Mucosa of stomach (tissue), 1 donor: ENCODE measurements at regions not wholly inside any gene's neighbourhood (a gene's known extent, or its start where the extent isn't known, plus 50 kb on each side); places are given as distances from the start of the nearest gene placed in this dataset.

ENCODE experiments used
- H3K27me3 ChIP-seq: one replicate; pipeline ENCODE4 v1.7.0; 2013; ENCODE audit warnings: mild to moderate bottlenecking, low read length; ENCODE audit not compliant: control insufficient read depth, insufficient read depth
- H3K36me3 ChIP-seq: one replicate; pipeline ENCODE4 v1.7.0; 2013; ENCODE audit warnings: low read length; ENCODE audit not compliant: control insufficient read depth, insufficient read depth
- H3K4me1 ChIP-seq: one replicate; pipeline ENCODE4 v1.7.0; 2013; ENCODE audit warnings: mild to moderate bottlenecking, low read length; ENCODE audit not compliant: control insufficient read depth, insufficient read depth
- H3K4me3 ChIP-seq: one replicate; pipeline ENCODE4 v1.7.0; 2013; ENCODE audit warnings: low read length
- H3K9ac ChIP-seq: one replicate; pipeline ENCODE4 v1.7.0; 2013; ENCODE audit warnings: mild to moderate bottlenecking, low read length, moderate library complexity
- H3K9me3 ChIP-seq: one replicate; pipeline ENCODE4 v1.7.0; 2013; ENCODE audit warnings: mild to moderate bottlenecking, low read length, moderate library complexity; ENCODE audit not compliant: control insufficient read depth
- donor health status: Pancreatic carcinoma.

- Histone ChIP-seq H3K27me3 (no peaks in the 10 kb centered on the region), H3K36me3 (no peaks in the 10 kb centered on the region), H3K4me3 (no peak overlapping the region), H3K4me1 (peaks cover 7% of the 10 kb centered on the region), H3K9ac (no peak overlapping the region), H3K9me3 (no peaks in the 10 kb centered on the region)
These were observed 524.2 kb upstream of the TCF4 start for GRCh38 chr18:56112013-56112749.

DNA sequence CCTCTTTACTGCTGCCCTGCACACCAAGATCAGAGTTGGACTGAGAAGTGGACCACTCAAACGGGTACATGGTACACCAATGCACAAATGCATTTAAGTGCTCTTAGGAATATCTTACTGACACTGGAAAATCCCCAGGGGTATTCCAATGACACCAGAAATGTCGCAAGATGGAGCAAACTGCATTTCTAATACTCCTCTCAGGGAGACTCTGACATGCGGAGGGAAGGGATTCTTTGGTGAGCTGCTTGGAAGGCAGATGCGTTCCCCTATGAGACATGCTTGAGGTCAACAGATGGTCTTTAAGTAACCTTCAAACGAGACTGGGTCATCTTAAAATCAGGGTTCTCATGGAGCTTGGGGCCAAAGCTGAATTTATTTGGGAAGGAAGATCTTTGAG, 521.8 kb upstream of the TCF4 start:
- Histone ChIP-seq H3K9me3 (no peaks in the 10 kb centered on the region), H3K4me1 (no peaks in the 10 kb centered on the region), H3K9ac (no peak overlapping the region), H3K36me3 (no peaks in the 10 kb centered on the region), H3K27me3 (no peaks in the 10 kb centered on the region), H3K4me3 (no peak overlapping the region)

GRCh38 chr18:56108478-56109367, 520.7 kb upstream of the TCF4 start:
- H3K36me3 ChIP-seq: no peaks in the 10 kb centered on the region
- no peaks in the 10 kb centered on the region for H3K9me3 ChIP-seq
- no peaks in the 10 kb centered on the region for H3K4me1 ChIP-seq
- H3K27me3 ChIP-seq: no peaks in the 10 kb centered on the region
- H3K9ac ChIP-seq: no peak overlapping the region
- no peak overlapping the region for H3K4me3 ChIP-seq

DNA sequence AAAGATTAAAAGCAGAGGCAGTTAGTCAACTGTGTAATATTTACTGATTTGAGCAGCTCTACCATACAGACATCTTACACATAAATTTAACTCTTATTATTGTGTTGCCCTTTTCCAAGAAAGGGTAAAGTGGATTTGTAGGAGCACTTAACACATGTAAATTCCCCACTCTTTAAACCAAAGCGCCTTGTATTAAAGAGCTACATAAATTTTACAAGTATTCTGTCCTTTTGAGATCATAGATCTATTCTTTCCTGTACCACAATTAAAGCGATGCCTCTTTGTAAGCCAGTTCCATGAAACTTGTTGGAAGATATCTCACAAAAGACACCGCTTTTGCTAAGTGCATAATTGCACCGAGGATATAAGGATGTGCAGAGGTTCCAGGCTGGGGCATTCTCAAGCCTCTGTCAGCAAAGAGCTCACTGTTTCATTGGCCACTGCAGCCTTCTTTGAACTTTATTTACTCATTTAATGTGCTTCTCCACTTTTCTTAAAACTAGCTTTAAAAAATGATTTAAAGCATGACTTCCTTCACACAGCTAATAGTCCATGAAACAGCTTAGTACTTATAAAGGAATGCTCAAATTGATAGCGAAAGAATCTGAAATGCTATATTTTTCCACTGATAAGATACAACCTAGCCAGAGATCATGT, 520.0 kb upstream of the TCF4 start:
- no peaks in the 10 kb centered on the region for H3K27me3 ChIP-seq
- H3K4me1 ChIP-seq: no peaks in the 10 kb centered on the region
- no peaks in the 10 kb centered on the region for H3K9me3 ChIP-seq
- no peak overlapping the region for H3K4me3 ChIP-seq
- H3K9ac ChIP-seq: no peak overlapping the region
- H3K36me3 ChIP-seq: no peaks in the 10 kb centered on the region

DNA sequence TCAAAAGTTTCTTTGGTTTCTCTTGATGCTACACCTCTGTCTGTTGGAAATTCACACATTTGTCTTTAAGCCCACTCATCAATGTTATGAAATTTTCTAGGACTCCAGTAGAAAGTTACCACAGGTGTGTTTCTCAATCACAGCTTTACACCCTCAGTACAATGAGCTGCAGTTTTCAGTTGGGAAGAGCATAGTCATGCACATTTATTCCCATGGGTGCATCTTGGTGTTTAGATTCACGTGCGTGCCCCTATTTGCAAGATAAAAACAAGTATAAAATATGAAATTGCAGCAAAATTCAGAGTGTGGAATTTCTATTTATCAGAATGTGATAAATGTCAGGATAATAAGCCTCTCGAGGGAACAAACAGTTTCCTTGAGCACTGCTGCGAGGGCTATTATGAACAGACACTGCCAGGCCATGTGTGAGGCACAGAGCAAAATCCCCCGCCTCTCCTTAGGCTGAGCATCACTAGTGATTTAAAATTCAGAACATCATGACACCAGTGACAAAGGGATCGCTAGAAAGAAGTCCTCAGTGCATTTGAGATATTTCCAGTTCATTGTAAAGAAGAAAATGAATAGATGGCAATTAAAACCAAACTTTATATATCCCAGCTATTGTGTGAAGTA, 512.2 kb upstream of the TCF4 start:
- Histone ChIP-seq H3K9ac (no peak overlapping the region), H3K9me3 (no peaks in the 10 kb centered on the region), H3K4me3 (no peak overlapping the region), H3K4me1 (no peaks in the 10 kb centered on the region), H3K36me3 (no peaks in the 10 kb centered on the region), H3K27me3 (no peaks in the 10 kb centered on the region)

GRCh38 chr18:56097621-56098020, 509.6 kb upstream of the TCF4 start:
- H3K36me3 ChIP-seq: no peaks in the 10 kb centered on the region
- H3K4me1 ChIP-seq: no peaks in the 10 kb centered on the region
- H3K9ac ChIP-seq: no peak overlapping the region
- H3K9me3 ChIP-seq: no peaks in the 10 kb centered on the region
- no peak overlapping the region for H3K4me3 ChIP-seq
- H3K27me3 ChIP-seq: no peaks in the 10 kb centered on the region

GRCh38 chr18:56096861-56097260, 508.9 kb upstream of the TCF4 start:
- Histone ChIP-seq H3K4me1 (no peaks in the 10 kb centered on the region), H3K36me3 (no peaks in the 10 kb centered on the region), H3K9me3 (no peaks in the 10 kb centered on the region), H3K4me3 (no peak overlapping the region), H3K27me3 (no peaks in the 10 kb centered on the region), H3K9ac (no peak overlapping the region)

DNA sequence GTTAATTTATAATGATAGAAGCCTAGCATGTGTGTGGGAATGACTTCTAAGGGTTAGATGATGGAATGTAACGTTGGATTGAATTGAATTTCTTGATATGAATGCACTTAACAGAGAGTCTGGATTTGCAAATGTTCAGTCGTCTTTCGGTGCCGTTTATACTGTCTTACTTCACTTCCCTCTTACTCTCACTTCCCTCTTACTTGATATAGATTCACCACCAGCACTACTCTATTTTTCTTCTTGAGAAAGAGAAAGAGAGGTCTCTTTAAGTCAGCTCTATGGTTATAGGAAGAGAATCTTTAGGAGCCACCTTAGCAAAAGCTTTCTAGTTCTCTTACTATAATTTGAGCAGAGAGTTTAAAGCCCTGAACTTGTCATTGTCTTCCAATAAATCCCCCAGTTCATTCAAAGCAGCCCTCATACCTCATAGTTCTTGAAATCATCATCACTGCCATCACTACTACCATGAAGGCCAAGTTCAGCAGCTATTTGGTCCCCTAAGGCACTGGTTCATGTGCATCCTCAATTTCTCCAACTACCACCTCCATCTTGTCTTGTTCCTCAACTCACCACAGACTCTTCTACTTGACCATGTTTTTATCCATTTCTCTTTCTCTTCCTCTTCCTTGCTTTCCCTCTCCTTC, 501.7 kb upstream of the TCF4 start:
- no peaks in the 10 kb centered on the region for H3K27me3 ChIP-seq
- H3K9ac ChIP-seq: no peak overlapping the region
- H3K4me1 ChIP-seq: no peaks in the 10 kb centered on the region
- H3K4me3 ChIP-seq: no peak overlapping the region
- H3K9me3 ChIP-seq: no peaks in the 10 kb centered on the region
- H3K36me3 ChIP-seq: no peaks in the 10 kb centered on the region

GRCh38 chr18:56086786-56087185, 498.8 kb upstream of the TCF4 start:
- no peaks in the 10 kb centered on the region for H3K4me1 ChIP-seq
- no peaks in the 10 kb centered on the region for H3K27me3 ChIP-seq
- H3K9me3 ChIP-seq: no peaks in the 10 kb centered on the region
- H3K36me3 ChIP-seq: no peaks in the 10 kb centered on the region
- H3K4me3 ChIP-seq: no peak overlapping the region
- no peak overlapping the region for H3K9ac ChIP-seq

- Histone ChIP-seq H3K36me3 (no peaks in the 10 kb centered on the region), H3K27me3 (no peaks in the 10 kb centered on the region), H3K9ac (no peak overlapping the region), H3K9me3 (no peaks in the 10 kb centered on the region), H3K4me1 (no peaks in the 10 kb centered on the region), H3K4me3 (no peak overlapping the region)
These were observed 498.2 kb upstream of the TCF4 start for GRCh38 chr18:56086176-56086575.

DNA sequence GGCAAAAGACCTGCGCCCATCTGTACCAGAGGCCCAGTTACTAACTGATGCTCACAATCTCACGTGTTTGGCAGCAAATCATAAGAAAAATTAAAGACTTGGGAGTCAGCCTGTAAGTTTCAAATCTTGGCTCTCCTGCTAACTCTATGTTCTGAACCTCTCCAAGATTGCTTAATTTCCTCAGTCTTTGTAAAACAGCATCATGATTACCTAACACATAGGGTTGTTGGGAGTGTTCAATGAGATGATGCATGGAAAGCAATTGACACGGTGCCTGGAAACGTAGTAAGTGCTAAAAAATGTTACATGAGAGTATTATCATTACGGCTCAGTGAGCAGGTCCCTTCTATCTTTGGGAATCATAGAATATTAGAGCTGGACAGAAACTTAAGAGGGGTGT, 497.6 kb upstream of the TCF4 start:
- no peak overlapping the region for H3K9ac ChIP-seq
- H3K27me3 ChIP-seq: no peaks in the 10 kb centered on the region
- H3K36me3 ChIP-seq: no peaks in the 10 kb centered on the region
- no peaks in the 10 kb centered on the region for H3K4me1 ChIP-seq
- no peaks in the 10 kb centered on the region for H3K9me3 ChIP-seq
- H3K4me3 ChIP-seq: no peak overlapping the region
